GM23338 (cell line): ENCODE measurements at regions not wholly inside any gene's neighbourhood (a gene's known extent, or its start where the extent isn't known, plus 50 kb on each side); places are given as distances from the start of the nearest gene placed in this dataset.

ENCODE experiments used
- ATAC-seq: fragments of 200-7000 bp; cut with Tn5 transposase; 3 replicates; pipeline ENCODE4 v1.9.1; 2020
- DNase-seq: peaks from one replicate; pipeline ENCODE4 v3.0.0-alpha.2; 2015; ENCODE audit warnings: low spot score
- H2AFZ ChIP-seq: fragments of 200-600 bp; sonication (generic); 2 replicates; pipeline ENCODE4 v1.8.0; 2016; ENCODE audit warnings: antibody characterized with exemption, mild to moderate bottlenecking, moderate library complexity
- H3F3A ChIP-seq: fragments of 200-600 bp; sonication (generic); replicated peaks from 2 replicates; pipeline ENCODE4 v1.8.0; 2017; ENCODE audit warnings: antibody characterized with exemption, mixed run types, low read depth
- H3K27ac ChIP-seq: fragments of 200-600 bp; sonication (generic); 2 replicates; pipeline ENCODE4 v1.6.1; 2016; ENCODE audit warnings: low read depth
- H3K27me3 ChIP-seq: fragments of 200-600 bp; sonication (generic); 2 replicates; pipeline ENCODE4 v1.8.0; 2016; ENCODE audit warnings: mild to moderate bottlenecking, mixed run types, moderate library complexity; ENCODE audit not compliant: insufficient read depth
- H3K36me3 ChIP-seq: fragments of 200-600 bp; sonication (generic); 2 replicates; pipeline ENCODE4 v1.8.0; 2016; ENCODE audit warnings: mild to moderate bottlenecking; ENCODE audit not compliant: insufficient read depth
- H3K4me1 ChIP-seq: fragments of 200-600 bp; sonication (generic); 2 replicates; pipeline ENCODE4 v1.8.0; 2016; ENCODE audit warnings: mild to moderate bottlenecking, moderate library complexity; ENCODE audit not compliant: insufficient read depth
- H3K4me2 ChIP-seq: fragments of 200-600 bp; sonication (generic); 2 replicates; pipeline ENCODE4 v1.7.1; 2017; ENCODE audit warnings: mixed run types
- H3K4me3 ChIP-seq: fragments of 200-600 bp; sonication (generic); 2 replicates; pipeline ENCODE4 v1.6.1; 2016; ENCODE audit warnings: mixed run types
- H3K79me2 ChIP-seq: fragments of 200-600 bp; sonication (generic); replicated peaks from 2 replicates; pipeline ENCODE4 v1.8.0; 2017; ENCODE audit warnings: mild to moderate bottlenecking; ENCODE audit not compliant: insufficient read depth
- H3K9me2 ChIP-seq: fragments of 200-600 bp; sonication (generic); 2 replicates; pipeline ENCODE4 v1.8.0; 2017; ENCODE audit not compliant: insufficient read depth
- H4K20me1 ChIP-seq: fragments of 200-600 bp; sonication (generic); replicated peaks from 2 replicates; pipeline ENCODE4 v1.8.0; 2017; ENCODE audit warnings: mild to moderate bottlenecking; ENCODE audit not compliant: insufficient read depth
- H3K27ac Mint-ChIP-seq: 2 replicates; pipeline ENCODE4 v1.8.0; 2020; ENCODE audit warnings: inconsistent platforms, mild to moderate bottlenecking, moderate library complexity, mixed read lengths
- H3K27me3 Mint-ChIP-seq: 3 replicates; pipeline ENCODE4 v1.8.0; 2022; ENCODE audit warnings: low read depth, mild to moderate bottlenecking, moderate library complexity, mixed read lengths, inconsistent platforms; ENCODE audit not compliant: insufficient read depth, poor library complexity
- H3K36me3 Mint-ChIP-seq: 3 replicates; pipeline ENCODE4 v1.8.0; 2021; ENCODE audit warnings: low read depth, mild to moderate bottlenecking, inconsistent platforms, moderate library complexity, mixed read lengths
- H3K4me1 Mint-ChIP-seq: 3 replicates; pipeline ENCODE4 v1.8.0; 2020; ENCODE audit warnings: mild to moderate bottlenecking, inconsistent platforms, mixed read lengths
- H3K4me3 Mint-ChIP-seq: 3 replicates; pipeline ENCODE4 v1.8.0; 2021; ENCODE audit warnings: moderate library complexity, mild to moderate bottlenecking, inconsistent platforms, mixed read lengths
- H3K9me3 Mint-ChIP-seq: 3 replicates; pipeline ENCODE4 v1.8.0; 2020; ENCODE audit warnings: moderate library complexity, mild to moderate bottlenecking, inconsistent platforms, mixed read lengths
- CREB1 ChIP-seq: fragments of 250-450 bp; sonication (Bioruptor Pico); IDR thresholded peaks from 2 replicates; pipeline ENCODE4 v1.5.0; 2020; ENCODE audit warnings: low read depth, mild to moderate bottlenecking, moderate library complexity
- ETS1 ChIP-seq: IDR thresholded peaks from 2 replicates; pipeline ENCODE4 v1.6.1; 2016; ENCODE audit warnings: antibody characterized with exemption
- EZH2 ChIP-seq: fragments of 200-600 bp; sonication (generic); IDR thresholded peaks from one replicate; pipeline ENCODE4 v1.8.0; 2017; ENCODE audit warnings: antibody characterized with exemption, mild to moderate bottlenecking, low read depth; ENCODE audit not compliant: unreplicated experiment
- EZH2phosphoT487 ChIP-seq: fragments of 200-600 bp; sonication (generic); IDR thresholded peaks from one replicate; pipeline ENCODE4 v1.8.1; 2018; ENCODE audit warnings: antibody characterized with exemption; ENCODE audit not compliant: unreplicated experiment
- JUNB ChIP-seq: IDR thresholded peaks from one replicate; pipeline ENCODE4 v1.6.1; 2016; ENCODE audit warnings: antibody characterized with exemption; ENCODE audit not compliant: unreplicated experiment
- NANOG ChIP-seq: IDR thresholded peaks from 2 replicates; pipeline ENCODE4 v1.6.1; 2016; ENCODE audit warnings: antibody characterized with exemption, borderline replicate concordance
- POLR2AphosphoS5 ChIP-seq: IDR thresholded peaks from 2 replicates; pipeline ENCODE4 v1.6.1; 2016; ENCODE audit warnings: antibody characterized with exemption, low read depth
- REST ChIP-seq: IDR thresholded peaks from one replicate; pipeline ENCODE4 v1.6.1; 2018; ENCODE audit warnings: antibody characterized with exemption; ENCODE audit not compliant: unreplicated experiment
- STAT1 ChIP-seq: IDR thresholded peaks from one replicate; pipeline ENCODE4 v1.6.1; 2016; ENCODE audit warnings: antibody characterized with exemption; ENCODE audit not compliant: unreplicated experiment
- ZNF114 ChIP-seq: fragments of 250-450 bp; sonication (Bioruptor Pico); IDR thresholded peaks from 2 replicates; pipeline ENCODE4 v1.5.0; 2020; ENCODE audit warnings: mild to moderate bottlenecking, moderate library complexity
- ZNF331 ChIP-seq: fragments of 250-450 bp; sonication (Bioruptor Pico); IDR thresholded peaks from 2 replicates; pipeline ENCODE4 v1.5.0; 2020; ENCODE audit warnings: low read depth, mild to moderate bottlenecking, moderate library complexity
- ZNF462 ChIP-seq: fragments of 250-450 bp; sonication (Bioruptor Pico); IDR thresholded peaks from 2 replicates; pipeline ENCODE4 v1.5.0; 2020; ENCODE audit warnings: mild to moderate bottlenecking, moderate library complexity
- TF ChIP-seq, protein P1 (sequence below), 2 experiments: fragments of 200-600 bp in 1 of 2; sonication (generic) in 1 of 2; conservative IDR thresholded peaks; 2 replicates each; pipeline versions ENCODE4 v1.5.1 to v1.6.1; 2016 to 2017; ENCODE audit warnings: antibody characterized with exemption in 2 of 2, low read depth in 2 of 2, mild to moderate bottlenecking in 2 of 2, moderate library complexity in 1 of 2

DNA sequence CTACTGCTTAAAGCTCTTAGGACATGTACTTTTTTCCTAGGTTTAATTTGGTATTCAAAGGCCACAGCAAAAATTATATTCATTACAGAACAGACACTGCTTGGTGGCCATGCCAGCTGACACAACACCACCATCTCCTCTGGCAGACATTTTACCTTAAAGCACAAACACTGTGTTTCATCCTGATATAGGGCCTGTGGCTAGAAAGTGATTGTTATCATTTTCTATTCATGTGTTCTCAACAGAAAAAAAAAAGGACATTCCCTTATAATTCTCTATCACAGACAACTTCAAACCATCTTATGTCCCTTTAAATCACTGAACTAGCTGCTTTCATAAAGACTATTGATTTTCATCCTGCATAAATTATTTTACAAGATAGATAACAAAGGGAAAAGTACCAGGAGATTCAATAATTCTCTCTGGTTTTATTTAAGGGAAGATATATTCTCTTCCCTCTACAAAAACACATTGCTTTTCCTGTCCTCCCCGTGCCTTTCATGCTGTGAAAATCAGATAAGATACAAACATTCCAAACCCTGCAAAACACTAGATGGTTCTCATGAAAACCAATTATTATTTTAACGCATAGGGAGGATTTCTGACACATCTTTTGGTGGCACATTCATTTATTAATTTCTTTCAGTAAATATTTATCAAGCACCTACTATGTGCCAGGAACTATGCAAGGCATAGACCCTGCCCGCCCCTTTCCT is 139.3 kb upstream of the TMCC3 start:
- no peak overlapping the region for H3K4me3 Mint-ChIP-seq
- Histone ChIP-seq H3K4me3 (no peak overlapping the region), H3K9me2 (no peaks in the 10 kb centered on the region), H3K36me3 (no peaks in the 10 kb centered on the region), H2AFZ (no peak overlapping the region), H3K79me2 (no peaks in the 10 kb centered on the region), H3K4me1 (no peaks in the 10 kb centered on the region), H4K20me1 (no peaks in the 10 kb centered on the region), H3K4me2 (no peak overlapping the region), H3F3A (no peaks in the 10 kb centered on the region), H3K27ac (no peak overlapping the region), H3K27me3 (no peaks in the 10 kb centered on the region)
- no peak overlapping the region for H3K27ac Mint-ChIP-seq
- DNase-seq, result no peak
- H3K27me3 Mint-ChIP-seq, result peaks cover 2% of the 10 kb centered on the region
- H3K9me3 Mint-ChIP-seq, result no peaks in the 10 kb centered on the region
- H3K4me1 Mint-ChIP-seq, result peaks cover 11% of the 10 kb centered on the region
- no peaks in the 10 kb centered on the region for H3K36me3 Mint-ChIP-seq
- no peak for ATAC-seq
- TF ChIP-seq CREB1 (CRISPR knock-in tag) (no peak), EZH2phosphoT487 (no peak), ZNF462 (no peak), REST (no peak), POLR2AphosphoS5 (no peak), EZH2 (no peak), ZNF114 (no peak), ZNF331 (no peak), NANOG (no peak), STAT1 (no peak), JUNB (no peak), ETS1 (no peak)
- TF ChIP-seq, protein P1, sequence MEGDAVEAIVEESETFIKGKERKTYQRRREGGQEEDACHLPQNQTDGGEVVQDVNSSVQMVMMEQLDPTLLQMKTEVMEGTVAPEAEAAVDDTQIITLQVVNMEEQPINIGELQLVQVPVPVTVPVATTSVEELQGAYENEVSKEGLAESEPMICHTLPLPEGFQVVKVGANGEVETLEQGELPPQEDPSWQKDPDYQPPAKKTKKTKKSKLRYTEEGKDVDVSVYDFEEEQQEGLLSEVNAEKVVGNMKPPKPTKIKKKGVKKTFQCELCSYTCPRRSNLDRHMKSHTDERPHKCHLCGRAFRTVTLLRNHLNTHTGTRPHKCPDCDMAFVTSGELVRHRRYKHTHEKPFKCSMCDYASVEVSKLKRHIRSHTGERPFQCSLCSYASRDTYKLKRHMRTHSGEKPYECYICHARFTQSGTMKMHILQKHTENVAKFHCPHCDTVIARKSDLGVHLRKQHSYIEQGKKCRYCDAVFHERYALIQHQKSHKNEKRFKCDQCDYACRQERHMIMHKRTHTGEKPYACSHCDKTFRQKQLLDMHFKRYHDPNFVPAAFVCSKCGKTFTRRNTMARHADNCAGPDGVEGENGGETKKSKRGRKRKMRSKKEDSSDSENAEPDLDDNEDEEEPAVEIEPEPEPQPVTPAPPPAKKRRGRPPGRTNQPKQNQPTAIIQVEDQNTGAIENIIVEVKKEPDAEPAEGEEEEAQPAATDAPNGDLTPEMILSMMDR (conservative IDR thresholded peaks at IDR 0.05; ENCODE audit: low read depth in 2 of 2), result no peak
